ENCODE measurements at regions not wholly inside any gene's neighbourhood (a gene's known extent, or its start where the extent isn't known, plus 50 kb on each side); places are given as distances from the start of the nearest gene placed in this dataset.

DNA sequence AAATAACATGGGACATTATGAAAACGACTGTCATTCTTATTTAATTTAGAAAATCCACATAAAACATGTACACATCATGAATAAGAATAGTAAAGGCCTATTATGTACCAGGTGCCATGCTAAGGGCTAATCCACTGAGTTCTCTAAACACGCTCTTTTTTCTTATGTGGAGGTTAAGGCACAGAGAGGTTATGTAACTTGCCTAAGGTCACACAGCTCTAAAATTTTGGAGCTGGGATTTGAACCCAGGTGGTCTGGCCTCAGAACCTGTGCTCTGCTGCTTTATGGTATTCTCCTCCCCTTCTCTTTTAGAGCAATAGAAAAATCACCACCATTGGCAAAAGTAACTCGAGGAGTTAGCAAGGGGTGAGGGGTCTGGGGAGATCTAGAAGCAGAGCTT is 156.9 kb upstream of the ZNF536 start:
- DNase-seq (ENCODE audit: extremely low spot score, unreplicated experiment) = no peak
- no peaks in the 10 kb centered on the region for H3K4me1 Mint-ChIP-seq (ENCODE audit: unreplicated experiment)
- TF ChIP-seq CTCF (IDR thresholded peaks at IDR 0.05) = no peak

DNA sequence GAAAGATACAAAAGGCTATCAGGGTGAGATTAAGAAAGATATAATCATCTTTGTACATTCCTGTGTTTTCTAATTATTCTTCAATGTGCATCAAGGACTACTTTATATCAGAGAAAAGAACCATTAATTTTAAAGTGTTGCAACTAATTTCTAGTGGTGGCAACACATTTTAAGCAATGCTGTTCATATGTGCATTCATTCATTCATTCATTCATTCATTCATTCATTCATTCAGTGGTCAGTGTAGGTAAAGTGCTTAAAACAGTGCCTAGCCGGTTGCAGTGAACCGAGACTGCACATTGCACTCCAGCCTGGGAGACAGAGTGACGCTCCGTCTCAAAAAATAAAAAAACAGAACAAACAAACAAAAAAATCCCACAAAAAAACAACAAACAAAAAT is 155.7 kb upstream of the ZNF536 start:
- no peaks in the 10 kb centered on the region for H3K36me3 Mint-ChIP-seq (ENCODE audit: unreplicated experiment)
- no peak overlapping the region for H3K4me3 Mint-ChIP-seq (ENCODE audit: unreplicated experiment)
- no peaks in the 10 kb centered on the region for H3K4me1 Mint-ChIP-seq (ENCODE audit: unreplicated experiment)
- no peaks in the 10 kb centered on the region for H3K9me3 Mint-ChIP-seq (ENCODE audit: unreplicated experiment)
- no peak for TF ChIP-seq CTCF (IDR thresholded peaks at IDR 0.05)
- no peak for DNase-seq (ENCODE audit: extremely low spot score, unreplicated experiment)
- H3K27me3 Mint-ChIP-seq (ENCODE audit: unreplicated experiment) = peaks cover 4% of the 10 kb centered on the region
- no peak overlapping the region for H3K27ac Mint-ChIP-seq (ENCODE audit: unreplicated experiment)

More for the DNA sequence above, 156.9 kb upstream of the ZNF536 start:
- Mint-ChIP-seq H3K36me3 (ENCODE audit: unreplicated experiment) (no peaks in the 10 kb centered on the region), H3K27me3 (ENCODE audit: unreplicated experiment) (no peaks in the 10 kb centered on the region), H3K4me3 (ENCODE audit: unreplicated experiment) (no peak overlapping the region), H3K27ac (ENCODE audit: unreplicated experiment) (no peak overlapping the region), H3K9me3 (ENCODE audit: unreplicated experiment) (no peaks in the 10 kb centered on the region)

- H3K27ac Mint-ChIP-seq (ENCODE audit: unreplicated experiment) = no peak overlapping the region
- DNase-seq (ENCODE audit: extremely low spot score, unreplicated experiment) = no peak
- H3K9me3 Mint-ChIP-seq (ENCODE audit: unreplicated experiment) = no peaks in the 10 kb centered on the region
- H3K4me1 Mint-ChIP-seq (ENCODE audit: unreplicated experiment) = no peaks in the 10 kb centered on the region
- H3K36me3 Mint-ChIP-seq (ENCODE audit: unreplicated experiment) = no peaks in the 10 kb centered on the region
- H3K27me3 Mint-ChIP-seq (ENCODE audit: unreplicated experiment) = peaks cover 10% of the 10 kb centered on the region
- no peak overlapping the region for H3K4me3 Mint-ChIP-seq (ENCODE audit: unreplicated experiment)
- TF ChIP-seq CTCF (IDR thresholded peaks at IDR 0.05) = no peak
Observed at GRCh38 chr19:30217461-30217860, 154.7 kb upstream of the ZNF536 start.

- H3K27ac Mint-ChIP-seq (ENCODE audit: unreplicated experiment) = no peak overlapping the region
- no peak for DNase-seq (ENCODE audit: extremely low spot score, unreplicated experiment)
- no peaks in the 10 kb centered on the region for H3K9me3 Mint-ChIP-seq (ENCODE audit: unreplicated experiment)
- H3K36me3 Mint-ChIP-seq (ENCODE audit: unreplicated experiment) = peaks cover 2% of the 10 kb centered on the region
- peaks cover 27% of the 10 kb centered on the region for H3K27me3 Mint-ChIP-seq (ENCODE audit: unreplicated experiment)
- H3K4me1 Mint-ChIP-seq (ENCODE audit: unreplicated experiment) = peaks cover 5% of the 10 kb centered on the region
- no peak overlapping the region for H3K4me3 Mint-ChIP-seq (ENCODE audit: unreplicated experiment)
- no peak for TF ChIP-seq CTCF (IDR thresholded peaks at IDR 0.05)
Observed at GRCh38 chr19:30219702-30220101, 152.5 kb upstream of the ZNF536 start.

GRCh38 chr19:30221176-30221575 is 151.0 kb upstream of the ZNF536 start:
- no peak overlapping the region for H3K27ac Mint-ChIP-seq (ENCODE audit: unreplicated experiment)
- DNase-seq (ENCODE audit: extremely low spot score, unreplicated experiment) = no peak
- peaks cover 36% of the 10 kb centered on the region for H3K27me3 Mint-ChIP-seq (ENCODE audit: unreplicated experiment)

More at GRCh38 chr19:30221176-30221575, 151.0 kb upstream of the ZNF536 start:
- no peak for TF ChIP-seq CTCF (IDR thresholded peaks at IDR 0.05)
- no peaks in the 10 kb centered on the region for H3K9me3 Mint-ChIP-seq (ENCODE audit: unreplicated experiment)
- H3K36me3 Mint-ChIP-seq (ENCODE audit: unreplicated experiment) = peaks cover 2% of the 10 kb centered on the region
- H3K4me1 Mint-ChIP-seq (ENCODE audit: unreplicated experiment) = peaks cover 13% of the 10 kb centered on the region
- H3K4me3 Mint-ChIP-seq (ENCODE audit: unreplicated experiment) = no peak overlapping the region

All from osteocyte (in vitro differentiated cells).